GM23338 (cell line): ENCODE measurements at regions not wholly inside any gene's neighbourhood (a gene's known extent, or its start where the extent isn't known, plus 50 kb on each side); places are given as distances from the start of the nearest gene placed in this dataset.

Source experiments
- CREB1 ChIP-seq: fragments of 250-450 bp; sonication (Bioruptor Pico); IDR thresholded peaks from 2 replicates; pipeline ENCODE4 v1.5.0; 2020; ENCODE audit warnings: low read depth, mild to moderate bottlenecking, moderate library complexity
- CTCF ChIP-seq, 2 experiments: fragments of 200-600 bp in 1 of 2; sonication (generic) in 1 of 2; conservative IDR thresholded peaks; 2 replicates each; pipeline versions ENCODE4 v1.5.1 to v1.6.1; 2016 to 2017; ENCODE audit warnings: antibody characterized with exemption in 2 of 2, low read depth in 2 of 2, mild to moderate bottlenecking in 2 of 2, moderate library complexity in 1 of 2
- EZH2 ChIP-seq: fragments of 200-600 bp; sonication (generic); IDR thresholded peaks from one replicate; pipeline ENCODE4 v1.8.0; 2017; ENCODE audit warnings: antibody characterized with exemption, mild to moderate bottlenecking, low read depth; ENCODE audit not compliant: unreplicated experiment
- EZH2phosphoT487 ChIP-seq: fragments of 200-600 bp; sonication (generic); IDR thresholded peaks from one replicate; pipeline ENCODE4 v1.8.1; 2018; ENCODE audit warnings: antibody characterized with exemption; ENCODE audit not compliant: unreplicated experiment
- JUNB ChIP-seq: IDR thresholded peaks from one replicate; pipeline ENCODE4 v1.6.1; 2016; ENCODE audit warnings: antibody characterized with exemption; ENCODE audit not compliant: unreplicated experiment
- NANOG ChIP-seq: IDR thresholded peaks from 2 replicates; pipeline ENCODE4 v1.6.1; 2016; ENCODE audit warnings: antibody characterized with exemption, borderline replicate concordance
- POLR2AphosphoS5 ChIP-seq: IDR thresholded peaks from 2 replicates; pipeline ENCODE4 v1.6.1; 2016; ENCODE audit warnings: antibody characterized with exemption, low read depth
- REST ChIP-seq: IDR thresholded peaks from one replicate; pipeline ENCODE4 v1.6.1; 2018; ENCODE audit warnings: antibody characterized with exemption; ENCODE audit not compliant: unreplicated experiment
- STAT1 ChIP-seq: IDR thresholded peaks from one replicate; pipeline ENCODE4 v1.6.1; 2016; ENCODE audit warnings: antibody characterized with exemption; ENCODE audit not compliant: unreplicated experiment
- ZNF114 ChIP-seq: fragments of 250-450 bp; sonication (Bioruptor Pico); IDR thresholded peaks from 2 replicates; pipeline ENCODE4 v1.5.0; 2020; ENCODE audit warnings: mild to moderate bottlenecking, moderate library complexity
- TF ChIP-seq, protein P1 (sequence below): IDR thresholded peaks from 2 replicates; pipeline ENCODE4 v1.6.1; 2016; ENCODE audit warnings: antibody characterized with exemption

DNA sequence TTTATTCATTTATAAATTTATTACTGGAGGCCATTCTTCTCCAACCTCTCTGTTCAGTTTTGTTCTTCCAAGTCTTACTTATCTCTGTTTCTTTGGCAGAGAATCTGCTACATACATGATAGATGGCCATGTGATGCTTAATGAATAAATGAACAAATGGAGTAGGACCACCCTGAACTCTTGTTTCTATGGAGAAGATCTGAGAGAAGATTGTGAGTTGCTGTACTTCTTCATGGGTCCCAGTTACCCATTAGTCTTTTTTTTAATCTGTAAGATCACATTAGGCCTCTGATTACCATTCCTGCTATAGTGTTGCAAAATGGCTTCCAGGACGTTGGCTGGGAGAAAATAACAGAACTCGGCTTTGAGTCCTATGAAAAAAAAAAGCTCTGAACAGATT is 191.9 kb upstream of the SYNPR start:
- TF ChIP-seq EZH2: no peak
- no peak for TF ChIP-seq POLR2AphosphoS5
- no peak for TF ChIP-seq CTCF (conservative IDR thresholded peaks at IDR 0.05; ENCODE audit: low read depth in 2 of 2)
- TF ChIP-seq REST: no peak
- no peak for TF ChIP-seq CREB1 (CRISPR knock-in tag)
- TF ChIP-seq ZNF114 (CRISPR knock-in tag): no peak
- no peak for TF ChIP-seq EZH2phosphoT487
- TF ChIP-seq, protein P1, sequence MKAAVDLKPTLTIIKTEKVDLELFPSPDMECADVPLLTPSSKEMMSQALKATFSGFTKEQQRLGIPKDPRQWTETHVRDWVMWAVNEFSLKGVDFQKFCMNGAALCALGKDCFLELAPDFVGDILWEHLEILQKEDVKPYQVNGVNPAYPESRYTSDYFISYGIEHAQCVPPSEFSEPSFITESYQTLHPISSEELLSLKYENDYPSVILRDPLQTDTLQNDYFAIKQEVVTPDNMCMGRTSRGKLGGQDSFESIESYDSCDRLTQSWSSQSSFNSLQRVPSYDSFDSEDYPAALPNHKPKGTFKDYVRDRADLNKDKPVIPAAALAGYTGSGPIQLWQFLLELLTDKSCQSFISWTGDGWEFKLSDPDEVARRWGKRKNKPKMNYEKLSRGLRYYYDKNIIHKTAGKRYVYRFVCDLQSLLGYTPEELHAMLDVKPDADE: no peak
- no peak for TF ChIP-seq JUNB
- TF ChIP-seq NANOG: no peak
- TF ChIP-seq STAT1: no peak
